ENCODE measurements at regions not wholly inside any gene's neighbourhood (a gene's known extent, or its start where the extent isn't known, plus 50 kb on each side); places are given as distances from the start of the nearest gene placed in this dataset.

DNA sequence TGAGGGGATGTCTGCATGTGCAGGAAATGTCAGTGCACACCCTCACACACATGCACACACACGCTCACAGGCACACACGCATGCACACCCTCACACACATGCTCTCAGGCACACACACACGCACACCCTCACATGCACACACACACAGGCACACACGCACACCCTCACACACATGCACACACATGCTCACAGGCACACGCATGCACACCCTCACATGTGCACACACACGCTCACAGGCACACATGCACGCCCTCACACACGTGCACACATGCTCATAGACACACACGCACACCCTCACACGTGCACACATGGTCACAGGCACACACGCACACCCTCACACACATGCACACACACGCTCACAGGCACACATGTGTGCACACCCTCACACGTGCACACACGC lies 77.6 kb upstream of the ZNF469 start:
- H3K36me3 ChIP-seq (ENCODE audit: insufficient read depth) = no peaks in the 10 kb centered on the region
- H3K9me2 ChIP-seq (ENCODE audit: insufficient read depth) = no peaks in the 10 kb centered on the region
- H2AFZ ChIP-seq = no peak overlapping the region
- Mint-ChIP-seq H3K27me3 (ENCODE audit: insufficient read depth, low read depth, poor library complexity) (peaks cover 19% of the 10 kb centered on the region), H3K9me3 (peaks cover 43% of the 10 kb centered on the region), H3K27ac (no peak overlapping the region), H3K4me1 (no peaks in the 10 kb centered on the region), H3K4me3 (no peak overlapping the region), H3K36me3 (ENCODE audit: low read depth) (peaks cover 10% of the 10 kb centered on the region; the same call in 2 of the 3 replicates)
- no peaks in the 10 kb centered on the region for H3K79me2 ChIP-seq (replicated peaks; ENCODE audit: insufficient read depth)
- no peak overlapping the region for H3K4me2 ChIP-seq
- H3K4me3 ChIP-seq = no peak overlapping the region
- ATAC-seq = no peak
- H3K27me3 ChIP-seq (ENCODE audit: insufficient read depth) = no peaks in the 10 kb centered on the region
- H3K4me1 ChIP-seq (ENCODE audit: insufficient read depth) = no peaks in the 10 kb centered on the region
- TF ChIP-seq NANOG (IDR thresholded peaks at IDR 0.05; ENCODE audit: borderline replicate concordance) (no peak), POLR2AphosphoS5 (IDR thresholded peaks at IDR 0.05; ENCODE audit: low read depth) (no peak), STAT1 (IDR thresholded peaks at IDR 0.05; ENCODE audit: unreplicated experiment) (no peak), ZNF331 (CRISPR knock-in tag; IDR thresholded peaks at IDR 0.05; ENCODE audit: low read depth) (no peak), CREB1 (CRISPR knock-in tag; IDR thresholded peaks at IDR 0.05; ENCODE audit: low read depth) (no peak), JUNB (IDR thresholded peaks at IDR 0.05; ENCODE audit: unreplicated experiment) (no peak), ZNF114 (CRISPR knock-in tag; IDR thresholded peaks at IDR 0.05) (no peak), EZH2 (IDR thresholded peaks at IDR 0.05; ENCODE audit: low read depth, unreplicated experiment) (no peak)
- DNase-seq (ENCODE audit: low spot score) = no peak
- no peaks in the 10 kb centered on the region for H4K20me1 ChIP-seq (replicated peaks; ENCODE audit: insufficient read depth)
- no peaks in the 10 kb centered on the region for H3F3A ChIP-seq (replicated peaks; ENCODE audit: low read depth)
- no peak overlapping the region for H3K27ac ChIP-seq (ENCODE audit: low read depth)

DNA sequence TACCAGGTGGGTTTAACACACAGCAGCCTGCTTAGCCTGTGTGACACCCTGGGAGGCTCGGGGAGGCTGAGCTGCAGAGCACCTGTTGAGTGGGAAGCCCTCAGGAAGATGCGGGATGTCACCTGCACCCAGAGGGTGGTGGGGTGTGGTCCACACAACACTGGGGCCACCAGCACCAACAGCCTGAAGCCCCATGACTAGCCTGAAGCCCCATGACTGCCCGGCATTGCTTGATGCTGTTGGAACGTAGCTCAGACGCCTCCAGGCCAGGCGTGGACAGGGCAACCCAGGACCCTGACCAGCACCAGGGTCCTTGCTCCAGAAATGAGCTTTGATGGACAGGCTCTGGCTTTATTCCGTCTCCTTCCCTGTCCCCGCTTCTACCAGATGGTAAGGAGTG lies 76.3 kb upstream of the ZNF469 start:
- H2AFZ ChIP-seq = no peak overlapping the region
- H3K4me3 Mint-ChIP-seq = no peak overlapping the region
- H3K27me3 Mint-ChIP-seq (ENCODE audit: insufficient read depth, low read depth, poor library complexity) = peaks cover 21% of the 10 kb centered on the region
- no peak overlapping the region for H3K4me2 ChIP-seq
- no peak overlapping the region for H3K4me3 ChIP-seq
- peaks cover 43% of the 10 kb centered on the region for H3K9me3 Mint-ChIP-seq
- DNase-seq (ENCODE audit: low spot score) = no peak
- no peaks in the 10 kb centered on the region for H3K4me1 Mint-ChIP-seq
- no peaks in the 10 kb centered on the region for H3K36me3 ChIP-seq (ENCODE audit: insufficient read depth)
- no peaks in the 10 kb centered on the region for H3K27me3 ChIP-seq (ENCODE audit: insufficient read depth)
- ATAC-seq = no peak
- H3K4me1 ChIP-seq (ENCODE audit: insufficient read depth) = no peaks in the 10 kb centered on the region
- H3K27ac ChIP-seq (ENCODE audit: low read depth) = no peak overlapping the region
- H3K79me2 ChIP-seq (replicated peaks; ENCODE audit: insufficient read depth) = no peaks in the 10 kb centered on the region
- H3K36me3 Mint-ChIP-seq (ENCODE audit: low read depth) = peaks cover 10% of the 10 kb centered on the region; the same call in 2 of the 3 replicates
- H3F3A ChIP-seq (replicated peaks; ENCODE audit: low read depth) = no peaks in the 10 kb centered on the region
- no peak overlapping the region for H3K27ac Mint-ChIP-seq
- TF ChIP-seq JUNB (IDR thresholded peaks at IDR 0.05; ENCODE audit: unreplicated experiment) = no peak
- no peaks in the 10 kb centered on the region for H4K20me1 ChIP-seq (replicated peaks; ENCODE audit: insufficient read depth)
- no peaks in the 10 kb centered on the region for H3K9me2 ChIP-seq (ENCODE audit: insufficient read depth)

DNA sequence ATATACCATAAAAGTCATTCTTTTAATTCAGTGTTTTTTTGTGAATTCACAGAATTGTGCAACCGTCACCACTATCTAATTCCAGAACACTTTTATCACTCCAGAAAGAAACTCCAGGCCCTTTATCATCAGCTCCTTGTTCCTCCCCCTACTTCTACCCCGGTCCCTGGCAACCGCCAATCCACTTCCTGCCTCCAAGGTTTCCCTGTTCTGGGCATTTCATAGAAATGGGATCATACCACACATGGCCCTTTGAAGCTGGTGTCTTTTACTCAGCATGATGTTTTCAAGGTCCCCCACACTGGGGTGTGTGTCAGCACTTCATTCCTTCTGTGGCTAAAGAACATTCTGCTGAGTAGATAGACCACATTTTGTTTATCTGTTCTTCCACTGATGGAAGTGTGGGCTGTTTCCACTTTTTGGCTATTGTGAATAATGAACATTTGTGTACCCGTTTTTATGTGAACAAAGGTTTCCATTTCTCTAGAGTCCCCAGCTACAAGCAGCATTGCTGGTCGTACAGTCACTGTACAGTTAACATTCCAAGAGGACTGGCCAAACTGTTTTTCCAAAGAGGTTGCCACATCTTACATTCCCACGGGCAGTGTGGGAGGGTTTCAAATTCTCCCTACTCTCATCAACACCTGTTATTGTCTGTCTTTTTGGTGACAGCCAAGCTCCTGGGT lies 75.8 kb upstream of the ZNF469 start:
- H3K36me3 Mint-ChIP-seq (ENCODE audit: low read depth) = peaks cover 10% of the 10 kb centered on the region; the same call in 2 of the 3 replicates
- ATAC-seq = no peak
- Histone ChIP-seq H2AFZ (no peak overlapping the region), H3F3A (replicated peaks; ENCODE audit: low read depth) (no peaks in the 10 kb centered on the region), H3K79me2 (replicated peaks; ENCODE audit: insufficient read depth) (no peaks in the 10 kb centered on the region), H3K9me2 (ENCODE audit: insufficient read depth) (no peaks in the 10 kb centered on the region), H3K4me3 (no peak overlapping the region), H3K27me3 (ENCODE audit: insufficient read depth) (no peaks in the 10 kb centered on the region), H4K20me1 (replicated peaks; ENCODE audit: insufficient read depth) (no peaks in the 10 kb centered on the region), H3K4me1 (ENCODE audit: insufficient read depth) (no peaks in the 10 kb centered on the region), H3K4me2 (no peak overlapping the region), H3K36me3 (ENCODE audit: insufficient read depth) (no peaks in the 10 kb centered on the region), H3K27ac (ENCODE audit: low read depth) (no peak overlapping the region)
- DNase-seq (ENCODE audit: low spot score) = no peak
- H3K27me3 Mint-ChIP-seq (ENCODE audit: insufficient read depth, low read depth, poor library complexity) = peaks cover 15% of the 10 kb centered on the region
- H3K4me1 Mint-ChIP-seq = no peaks in the 10 kb centered on the region
- no peak overlapping the region for H3K27ac Mint-ChIP-seq
- H3K9me3 Mint-ChIP-seq = peaks cover 48% of the 10 kb centered on the region
- H3K4me3 Mint-ChIP-seq = no peak overlapping the region
- TF ChIP-seq CREB1 (CRISPR knock-in tag; IDR thresholded peaks at IDR 0.05; ENCODE audit: low read depth) = no peak
- TF ChIP-seq, protein P1, sequence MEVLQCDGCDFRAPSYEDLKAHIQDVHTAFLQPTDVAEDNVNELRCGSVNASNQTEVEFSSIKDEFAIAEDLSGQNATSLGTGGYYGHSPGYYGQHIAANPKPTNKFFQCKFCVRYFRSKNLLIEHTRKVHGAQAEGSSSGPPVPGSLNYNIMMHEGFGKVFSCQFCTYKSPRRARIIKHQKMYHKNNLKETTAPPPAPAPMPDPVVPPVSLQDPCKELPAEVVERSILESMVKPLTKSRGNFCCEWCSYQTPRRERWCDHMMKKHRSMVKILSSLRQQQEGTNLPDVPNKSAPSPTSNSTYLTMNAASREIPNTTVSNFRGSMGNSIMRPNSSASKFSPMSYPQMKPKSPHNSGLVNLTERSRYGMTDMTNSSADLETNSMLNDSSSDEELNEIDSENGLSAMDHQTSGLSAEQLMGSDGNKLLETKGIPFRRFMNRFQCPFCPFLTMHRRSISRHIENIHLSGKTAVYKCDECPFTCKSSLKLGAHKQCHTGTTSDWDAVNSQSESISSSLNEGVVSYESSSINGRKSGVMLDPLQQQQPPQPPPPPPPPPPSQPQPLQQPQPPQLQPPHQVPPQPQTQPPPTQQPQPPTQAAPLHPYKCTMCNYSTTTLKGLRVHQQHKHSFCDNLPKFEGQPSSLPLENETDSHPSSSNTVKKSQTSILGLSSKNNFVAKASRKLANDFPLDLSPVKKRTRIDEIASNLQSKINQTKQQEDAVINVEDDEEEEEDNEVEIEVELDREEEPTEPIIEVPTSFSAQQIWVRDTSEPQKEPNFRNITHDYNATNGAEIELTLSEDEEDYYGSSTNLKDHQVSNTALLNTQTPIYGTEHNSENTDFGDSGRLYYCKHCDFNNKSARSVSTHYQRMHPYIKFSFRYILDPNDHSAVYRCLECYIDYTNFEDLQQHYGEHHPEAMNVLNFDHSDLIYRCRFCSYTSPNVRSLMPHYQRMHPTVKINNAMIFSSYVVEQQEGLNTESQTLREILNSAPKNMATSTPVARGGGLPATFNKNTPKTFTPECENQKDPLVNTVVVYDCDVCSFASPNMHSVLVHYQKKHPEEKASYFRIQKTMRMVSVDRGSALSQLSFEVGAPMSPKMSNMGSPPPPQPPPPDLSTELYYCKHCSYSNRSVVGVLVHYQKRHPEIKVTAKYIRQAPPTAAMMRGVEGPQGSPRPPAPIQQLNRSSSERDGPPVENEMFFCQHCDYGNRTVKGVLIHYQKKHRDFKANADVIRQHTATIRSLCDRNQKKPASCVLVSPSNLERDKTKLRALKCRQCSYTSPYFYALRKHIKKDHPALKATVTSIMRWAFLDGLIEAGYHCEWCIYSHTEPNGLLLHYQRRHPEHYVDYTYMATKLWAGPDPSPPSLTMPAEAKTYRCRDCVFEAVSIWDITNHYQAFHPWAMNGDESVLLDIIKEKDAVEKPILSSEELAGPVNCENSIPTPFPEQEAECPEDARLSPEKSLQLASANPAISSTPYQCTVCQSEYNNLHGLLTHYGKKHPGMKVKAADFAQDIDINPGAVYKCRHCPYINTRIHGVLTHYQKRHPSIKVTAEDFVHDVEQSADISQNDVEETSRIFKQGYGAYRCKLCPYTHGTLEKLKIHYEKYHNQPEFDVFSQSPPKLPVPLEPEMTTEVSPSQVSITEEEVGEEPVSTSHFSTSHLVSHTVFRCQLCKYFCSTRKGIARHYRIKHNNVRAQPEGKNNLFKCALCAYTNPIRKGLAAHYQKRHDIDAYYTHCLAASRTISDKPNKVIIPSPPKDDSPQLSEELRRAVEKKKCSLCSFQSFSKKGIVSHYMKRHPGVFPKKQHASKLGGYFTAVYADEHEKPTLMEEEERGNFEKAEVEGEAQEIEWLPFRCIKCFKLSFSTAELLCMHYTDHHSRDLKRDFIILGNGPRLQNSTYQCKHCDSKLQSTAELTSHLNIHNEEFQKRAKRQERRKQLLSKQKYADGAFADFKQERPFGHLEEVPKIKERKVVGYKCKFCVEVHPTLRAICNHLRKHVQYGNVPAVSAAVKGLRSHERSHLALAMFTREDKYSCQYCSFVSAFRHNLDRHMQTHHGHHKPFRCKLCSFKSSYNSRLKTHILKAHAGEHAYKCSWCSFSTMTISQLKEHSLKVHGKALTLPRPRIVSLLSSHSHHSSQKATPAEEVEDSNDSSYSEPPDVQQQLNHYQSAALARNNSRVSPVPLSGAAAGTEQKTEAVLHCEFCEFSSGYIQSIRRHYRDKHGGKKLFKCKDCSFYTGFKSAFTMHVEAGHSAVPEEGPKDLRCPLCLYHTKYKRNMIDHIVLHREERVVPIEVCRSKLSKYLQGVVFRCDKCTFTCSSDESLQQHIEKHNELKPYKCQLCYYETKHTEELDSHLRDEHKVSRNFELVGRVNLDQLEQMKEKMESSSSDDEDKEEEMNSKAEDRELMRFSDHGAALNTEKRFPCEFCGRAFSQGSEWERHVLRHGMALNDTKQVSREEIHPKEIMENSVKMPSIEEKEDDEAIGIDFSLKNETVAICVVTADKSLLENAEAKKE (CRISPR knock-in tag; IDR thresholded peaks at IDR 0.05) = no peak
- TF ChIP-seq EZH2 (IDR thresholded peaks at IDR 0.05; ENCODE audit: low read depth, unreplicated experiment) = no peak
- no peak for TF ChIP-seq NANOG (IDR thresholded peaks at IDR 0.05; ENCODE audit: borderline replicate concordance)
- no peak for TF ChIP-seq ZNF114 (CRISPR knock-in tag; IDR thresholded peaks at IDR 0.05)
- TF ChIP-seq, protein P2, sequence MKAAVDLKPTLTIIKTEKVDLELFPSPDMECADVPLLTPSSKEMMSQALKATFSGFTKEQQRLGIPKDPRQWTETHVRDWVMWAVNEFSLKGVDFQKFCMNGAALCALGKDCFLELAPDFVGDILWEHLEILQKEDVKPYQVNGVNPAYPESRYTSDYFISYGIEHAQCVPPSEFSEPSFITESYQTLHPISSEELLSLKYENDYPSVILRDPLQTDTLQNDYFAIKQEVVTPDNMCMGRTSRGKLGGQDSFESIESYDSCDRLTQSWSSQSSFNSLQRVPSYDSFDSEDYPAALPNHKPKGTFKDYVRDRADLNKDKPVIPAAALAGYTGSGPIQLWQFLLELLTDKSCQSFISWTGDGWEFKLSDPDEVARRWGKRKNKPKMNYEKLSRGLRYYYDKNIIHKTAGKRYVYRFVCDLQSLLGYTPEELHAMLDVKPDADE (IDR thresholded peaks at IDR 0.05) = no peak
